Dermis microvascular lymphatic vessel endothelial cell (primary cell): ENCODE measurements at regions not wholly inside any gene's neighbourhood (a gene's known extent, or its start where the extent isn't known, plus 50 kb on each side); places are given as distances from the start of the nearest gene placed in this dataset.

Experiments
- DNase-seq, 2 donors: peaks; one replicate each; pipeline versions ENCODE4 v3.0.0 to v3.0.0-alpha.2; 2010; ENCODE audit warnings: low read depth in 2 of 2

GRCh38 chr11:131118247-131118646 is 202.0 kb upstream of the SNX19 start:
- no peak for DNase-seq

DNA sequence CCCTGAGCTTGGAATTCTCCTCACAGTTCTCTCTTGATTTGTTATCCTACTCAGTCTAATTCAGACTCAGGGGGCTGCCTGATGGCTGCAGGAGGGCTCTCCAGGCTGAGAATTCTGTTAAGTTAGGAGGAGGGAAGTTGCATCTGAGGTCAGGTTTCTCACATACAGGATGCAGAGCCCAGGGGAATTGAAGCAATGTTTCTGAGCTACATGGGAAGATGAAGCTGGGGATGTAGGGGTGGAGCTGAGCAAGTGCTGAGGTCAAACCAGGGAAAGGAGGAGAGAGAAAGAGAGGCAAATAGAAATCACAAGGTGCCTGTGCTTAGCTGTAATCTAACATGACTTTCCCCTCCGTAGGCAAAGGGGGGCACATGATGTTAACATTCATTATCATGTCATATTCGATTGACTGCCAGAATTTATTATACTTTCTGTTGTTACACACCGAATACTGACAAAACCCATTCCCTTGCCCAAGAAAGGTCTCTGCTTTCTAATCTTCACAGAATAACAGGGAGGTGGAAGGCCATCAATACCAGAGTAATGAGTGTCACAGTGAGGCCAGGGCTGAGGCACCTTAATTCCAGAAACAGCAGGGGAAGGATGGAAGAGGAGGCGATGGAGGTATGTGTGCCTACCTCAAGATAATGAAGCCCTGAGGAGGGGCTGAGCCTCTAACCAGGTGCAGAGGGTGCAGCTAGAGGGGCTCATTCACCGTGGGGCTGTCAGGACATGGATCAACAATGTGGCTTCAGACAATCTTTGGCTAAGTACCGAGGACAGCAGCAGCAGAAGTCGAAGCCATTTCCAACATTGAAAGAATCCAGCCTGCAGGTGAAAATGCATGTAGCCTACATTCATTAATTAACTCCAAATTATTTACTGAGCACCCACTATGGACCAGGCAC is 205.4 kb upstream of the SNX19 start:
- DNase-seq, result no peak

DNA sequence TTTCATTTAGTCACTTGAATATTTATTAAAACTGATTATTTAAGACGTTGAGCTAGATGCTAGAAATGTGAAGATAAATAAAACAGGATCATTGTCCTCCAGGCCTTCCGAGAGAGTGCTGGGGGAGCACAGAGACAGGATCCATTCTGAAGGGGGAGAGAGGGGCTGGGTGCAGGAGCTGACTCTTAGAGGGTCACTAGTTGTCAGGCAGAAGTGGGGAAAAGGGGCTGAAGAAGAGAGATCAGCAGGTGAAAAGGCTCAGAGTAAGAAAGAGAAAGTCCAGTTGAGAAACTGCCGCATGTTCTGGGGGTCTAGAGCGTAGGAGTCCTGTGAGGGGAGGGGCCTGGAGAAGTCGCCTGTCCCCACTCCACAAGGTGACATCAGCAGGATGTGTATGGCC is 206.2 kb upstream of the SNX19 start:
- DNase-seq, result no peak

DNA sequence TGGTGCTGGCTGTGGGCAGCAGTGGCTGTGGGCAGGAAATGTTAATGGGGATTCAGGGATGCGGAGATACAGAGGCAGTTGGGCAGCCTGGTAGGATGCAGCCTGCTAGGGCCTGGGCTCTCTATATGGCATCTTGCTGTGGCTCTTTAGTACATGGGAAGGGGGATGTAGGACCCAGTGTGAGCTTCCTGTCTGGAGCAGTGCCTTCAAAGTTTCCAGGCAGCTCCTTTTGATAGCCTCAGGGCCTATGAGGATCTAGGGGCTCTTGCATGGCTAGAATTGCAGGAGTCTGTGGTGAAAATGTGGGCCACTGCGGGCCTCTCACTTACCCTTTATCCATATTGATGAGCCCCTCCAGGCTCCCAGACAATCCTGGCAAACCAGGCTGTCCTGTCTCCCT is 213.2 kb upstream of the SNX19 start:
- DNase-seq, result no peak

- no peak for DNase-seq
These were observed 219.3 kb upstream of the SNX19 start for GRCh38 chr11:131135611-131136010.

DNA sequence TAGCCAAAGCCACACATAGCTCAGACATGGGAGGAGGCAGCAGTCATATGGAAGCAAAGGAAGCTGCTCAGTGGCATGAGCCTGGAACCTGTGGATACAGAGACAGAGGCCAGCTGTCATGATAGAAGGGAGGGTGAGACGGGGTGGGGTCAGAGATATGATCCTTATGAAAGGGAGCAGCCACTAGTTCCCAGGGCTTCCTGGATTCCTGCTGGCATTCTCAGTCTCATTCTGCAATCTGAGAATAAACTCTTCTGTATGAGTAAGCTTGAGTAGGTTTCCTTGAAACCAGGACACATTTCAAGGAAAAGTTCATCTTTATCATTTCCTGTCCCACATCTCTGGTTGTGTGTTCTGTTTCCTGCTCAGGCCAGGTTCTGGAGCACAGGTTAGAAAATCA is 220.2 kb upstream of the SNX19 start:
- no peak for DNase-seq

DNA sequence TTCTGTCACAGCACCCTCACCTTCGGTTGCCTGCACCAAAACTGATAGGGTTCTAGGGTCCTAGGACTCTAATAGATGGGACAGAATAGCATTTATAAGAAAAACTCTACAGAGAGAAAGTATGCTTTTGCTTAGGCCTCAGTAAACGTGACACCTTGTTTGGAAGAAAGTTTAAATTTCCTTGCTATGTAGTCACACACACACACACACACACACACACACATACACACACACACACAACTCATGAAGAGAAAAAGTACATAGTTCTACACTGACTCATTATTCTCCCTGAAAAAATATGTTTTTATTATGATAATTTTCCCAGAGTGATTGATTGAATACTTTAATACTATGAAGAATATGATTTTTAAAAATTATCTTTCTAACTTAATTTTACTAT is 220.8 kb upstream of the SNX19 start:
- DNase-seq, result no peak

DNA sequence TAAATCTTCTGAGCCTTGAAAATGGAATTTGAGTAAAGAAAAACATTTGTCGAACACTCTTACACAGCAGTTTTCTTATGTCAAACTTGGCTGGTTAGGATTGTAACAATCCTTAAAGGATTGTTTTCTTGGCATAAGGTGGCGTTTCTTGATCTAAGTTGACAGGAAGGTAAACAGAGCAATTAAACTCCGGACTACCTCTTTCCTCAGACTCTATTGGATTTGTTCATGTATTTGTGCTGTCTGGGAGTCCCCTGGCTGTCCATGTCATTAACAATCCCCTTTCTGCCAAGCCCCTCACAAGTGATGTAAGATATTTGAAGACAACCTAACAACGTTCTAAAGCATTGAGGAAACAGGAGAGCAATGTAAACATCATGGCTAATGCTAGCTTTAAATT is 222.5 kb upstream of the SNX19 start:
- no peak for DNase-seq

DNA sequence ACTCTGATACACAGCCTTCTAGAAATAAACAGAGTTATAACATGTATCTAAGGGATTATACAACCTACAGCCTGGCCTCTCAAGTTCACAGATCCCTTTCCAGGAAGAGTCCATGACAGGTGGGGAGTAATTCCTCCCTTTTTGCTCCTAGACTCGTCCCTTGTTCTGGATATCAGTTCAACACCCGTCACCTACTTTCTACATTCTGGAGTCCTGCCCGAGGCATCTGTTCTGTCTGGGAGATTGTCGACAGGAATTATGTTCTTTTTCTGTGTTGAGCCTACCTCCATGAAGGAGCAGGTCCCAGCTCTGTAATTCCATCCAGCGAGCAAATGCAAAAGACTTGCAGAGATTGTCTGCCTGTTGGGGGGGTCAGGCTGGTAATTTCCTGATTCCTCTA is 224.6 kb upstream of the NTM start:
- no peak for DNase-seq

- DNase-seq, result no peak
These were observed 223.5 kb upstream of the NTM start for GRCh38 chr11:131146827-131147490.

DNA sequence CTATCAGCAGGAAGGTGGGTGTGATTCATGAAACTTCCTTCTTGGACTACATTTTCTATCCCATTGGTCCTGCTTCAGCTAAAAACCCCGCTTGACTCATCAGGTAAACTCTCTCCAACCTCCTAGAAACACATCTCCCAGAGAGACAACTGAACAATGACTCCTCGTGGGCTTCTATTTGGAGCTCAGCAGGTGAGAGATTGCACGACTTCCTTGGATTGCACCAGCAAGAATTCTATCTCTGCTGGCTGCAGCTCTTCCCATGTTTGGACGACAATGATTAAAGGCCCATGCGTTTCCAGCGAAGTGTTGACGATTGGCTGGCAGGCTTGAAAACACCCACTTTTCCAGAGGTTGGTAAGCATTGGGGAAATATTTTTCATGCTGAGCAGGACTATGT is 216.1 kb upstream of the NTM start:
- no peak for DNase-seq

GRCh38 chr11:131157678-131158077 is 212.7 kb upstream of the NTM start:
- no peak for DNase-seq

GRCh38 chr11:131160846-131161245 is 209.6 kb upstream of the NTM start:
- DNase-seq, result no peak

GRCh38 chr11:131163613-131164012 is 206.8 kb upstream of the NTM start:
- no peak for DNase-seq

DNA sequence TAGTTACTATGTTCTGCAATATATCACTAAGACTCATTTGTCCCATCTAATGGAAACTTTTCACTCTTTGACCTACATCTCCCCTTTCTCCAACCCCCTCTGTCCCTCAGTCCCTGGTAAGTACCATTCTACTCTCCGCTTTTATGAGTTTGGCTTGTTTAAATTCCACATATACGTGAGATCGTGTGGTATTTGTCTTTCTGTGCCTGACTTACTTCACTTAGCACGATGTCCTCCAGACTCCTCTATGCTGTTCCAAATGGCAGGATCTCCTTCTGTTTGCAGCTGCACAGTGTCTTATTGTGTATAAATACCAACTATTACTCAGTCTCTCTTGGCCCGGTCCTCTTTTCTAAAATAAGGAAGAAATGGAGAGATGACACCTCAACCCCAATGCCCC is 205.4 kb upstream of the NTM start:
- no peak for DNase-seq

DNA sequence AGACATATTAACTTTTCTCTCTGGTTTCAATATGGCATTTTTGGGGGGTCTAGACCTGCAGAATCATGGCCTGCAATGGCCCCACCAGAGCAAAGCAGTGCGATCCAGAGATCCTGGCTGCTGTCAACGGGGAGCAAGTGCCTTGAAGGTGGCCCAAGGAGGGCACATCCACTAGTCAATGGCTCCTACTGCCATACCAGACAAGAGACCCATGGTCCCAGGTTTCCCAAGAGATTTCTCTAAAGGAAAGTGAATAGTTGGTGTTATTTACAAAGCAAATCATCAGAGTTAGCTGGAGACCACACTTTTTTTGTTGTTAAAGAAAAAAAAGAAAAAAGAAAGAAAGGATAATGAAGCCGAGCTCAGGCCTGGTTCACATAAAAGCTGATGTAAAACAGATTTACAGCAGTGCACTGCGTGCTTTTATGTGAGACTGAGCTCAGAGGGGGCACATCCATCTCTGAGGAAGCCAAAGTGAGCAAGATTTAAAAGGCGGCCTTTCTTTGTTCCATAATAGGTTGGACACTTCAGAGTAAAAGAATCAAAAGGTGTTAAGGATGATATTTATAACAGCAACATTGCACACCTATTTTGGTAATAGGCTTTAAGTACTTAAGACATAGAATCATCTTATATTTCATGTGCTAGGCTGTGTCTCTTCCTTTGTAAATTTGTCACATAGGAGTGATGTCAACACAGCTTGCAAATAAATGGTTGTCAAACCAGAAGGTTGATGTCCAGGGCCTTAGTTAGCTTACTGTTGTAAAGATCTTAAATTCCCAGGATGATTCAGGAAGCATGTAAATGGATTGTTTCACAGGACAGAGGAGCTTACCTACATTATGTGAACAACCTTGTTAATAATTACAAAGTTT is 201.3 kb upstream of the NTM start:
- DNase-seq, result no peak

DNA sequence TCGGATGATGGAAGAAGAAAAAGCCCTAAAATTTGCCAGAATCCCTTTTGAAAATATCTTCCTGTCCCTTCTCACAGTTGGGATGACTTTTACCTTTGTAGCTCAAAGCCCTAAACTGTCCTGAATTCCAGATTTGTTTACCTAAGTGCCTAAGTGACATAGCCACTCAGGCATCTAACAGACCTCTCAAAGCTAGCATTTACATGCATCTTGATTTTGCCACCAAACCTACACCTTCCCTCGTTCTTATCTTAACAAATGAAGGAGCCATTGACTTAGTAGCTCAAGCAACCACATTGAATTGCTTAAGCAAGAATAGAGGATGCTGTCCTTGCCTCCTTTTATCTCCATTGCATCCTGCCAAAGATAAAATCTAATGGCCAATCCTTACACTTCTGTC is 198.4 kb upstream of the NTM start:
- no peak for DNase-seq

- DNase-seq, result no peak
These were observed 192.4 kb upstream of the NTM start for GRCh38 chr11:131178020-131178419.

DNA sequence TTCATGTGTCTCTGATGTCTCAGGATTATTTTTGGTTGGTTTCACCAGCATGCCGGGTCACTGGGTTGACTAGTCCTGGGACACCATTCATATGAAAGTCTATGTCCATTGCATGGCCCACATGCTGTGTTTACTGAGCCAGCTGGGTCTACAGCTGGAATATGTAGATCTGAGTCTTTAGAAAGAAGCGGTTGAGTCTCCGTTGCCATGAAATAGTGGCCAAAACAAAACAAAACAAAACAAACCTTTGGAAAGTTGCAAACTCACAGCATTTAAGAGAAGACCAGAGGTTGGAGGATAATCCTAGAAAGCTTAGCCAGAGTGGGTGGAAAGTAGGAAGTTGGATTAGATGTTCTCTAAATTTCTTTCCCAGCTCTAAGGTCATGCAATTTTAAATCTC is 191.8 kb upstream of the NTM start:
- DNase-seq, result no peak

DNA sequence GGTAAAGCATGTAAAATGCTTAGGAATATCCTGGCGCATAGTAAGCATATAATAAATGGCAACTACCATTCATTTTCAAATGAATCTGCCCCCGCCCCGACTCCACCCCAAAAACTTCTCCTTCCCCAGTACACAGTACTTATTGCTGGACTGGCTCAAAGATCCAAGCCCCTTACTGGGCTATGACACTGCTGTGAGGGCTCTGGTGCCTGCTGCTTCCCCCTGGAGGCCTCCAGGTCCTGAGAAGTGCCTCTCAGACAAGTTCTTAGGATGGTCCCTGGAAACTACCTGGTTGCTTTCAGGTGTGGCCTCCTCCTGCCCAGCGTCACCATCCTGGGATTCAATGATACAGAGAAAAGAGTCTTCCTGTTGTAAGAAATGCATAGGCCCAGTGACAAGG is 190.6 kb upstream of the NTM start:
- no peak for DNase-seq

GRCh38 chr11:131185915-131186314 is 184.5 kb upstream of the NTM start:
- no peak for DNase-seq

GRCh38 chr11:131186629-131187101 is 183.8 kb upstream of the NTM start:
- no peak for DNase-seq
